HG02610 (cell line): ENCODE measurements at regions not wholly inside any gene's neighbourhood (a gene's known extent, or its start where the extent isn't known, plus 50 kb on each side); places are given as distances from the start of the nearest gene placed in this dataset.
"Not testable (repeated sequence)": the region's sequence is repeated elsewhere in the genome, so short reads cannot be mapped to it uniquely, and the experiment has no call there.

Source experiments
- ATAC-seq: cut with Tn5 transposase; IDR thresholded peaks from one replicate; pipeline ENCODE4 v1.9.1; 2021; ENCODE audit warnings: mild to moderate bottlenecking, moderate library complexity; ENCODE audit not compliant: unreplicated experiment

DNA sequence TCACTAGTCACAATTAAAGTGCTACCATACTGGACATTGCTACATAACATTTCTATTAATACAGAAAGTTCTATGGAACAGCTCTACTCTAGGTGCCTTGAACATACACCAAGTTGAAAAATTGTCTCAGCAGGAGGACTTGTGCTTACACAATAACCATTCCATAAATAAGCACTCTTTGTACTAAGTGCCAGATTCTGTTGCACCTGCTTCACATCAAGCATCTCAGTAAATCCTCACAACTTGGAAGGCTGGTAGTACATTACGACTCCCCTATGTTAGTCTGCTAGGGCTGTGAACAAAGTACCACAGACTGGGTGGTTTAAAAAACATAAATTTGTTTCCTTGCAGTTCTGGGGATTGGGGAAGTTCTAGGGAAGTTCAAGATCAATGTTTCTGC lies 296.9 kb upstream of the NCKAP5 start:
- ATAC-seq = no peak

DNA sequence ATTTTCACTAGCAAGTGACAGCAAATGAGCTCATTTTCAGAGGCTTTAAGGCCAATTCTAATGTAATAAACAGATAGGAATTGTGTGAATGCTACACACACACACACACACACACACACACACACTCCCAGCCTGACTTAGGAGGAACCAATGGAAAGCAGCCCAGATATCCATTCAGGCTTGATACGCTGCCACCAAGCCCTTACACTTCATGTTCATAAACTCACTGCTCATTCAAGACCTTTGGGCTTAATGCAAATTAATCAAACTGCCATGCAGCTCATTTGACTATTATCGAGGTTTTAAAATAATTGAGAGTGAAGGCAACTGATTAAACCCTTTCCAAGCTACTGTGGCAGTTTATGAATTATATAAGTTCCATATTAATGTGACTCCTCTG lies 298.9 kb upstream of the NCKAP5 start:
- no peak for ATAC-seq

DNA sequence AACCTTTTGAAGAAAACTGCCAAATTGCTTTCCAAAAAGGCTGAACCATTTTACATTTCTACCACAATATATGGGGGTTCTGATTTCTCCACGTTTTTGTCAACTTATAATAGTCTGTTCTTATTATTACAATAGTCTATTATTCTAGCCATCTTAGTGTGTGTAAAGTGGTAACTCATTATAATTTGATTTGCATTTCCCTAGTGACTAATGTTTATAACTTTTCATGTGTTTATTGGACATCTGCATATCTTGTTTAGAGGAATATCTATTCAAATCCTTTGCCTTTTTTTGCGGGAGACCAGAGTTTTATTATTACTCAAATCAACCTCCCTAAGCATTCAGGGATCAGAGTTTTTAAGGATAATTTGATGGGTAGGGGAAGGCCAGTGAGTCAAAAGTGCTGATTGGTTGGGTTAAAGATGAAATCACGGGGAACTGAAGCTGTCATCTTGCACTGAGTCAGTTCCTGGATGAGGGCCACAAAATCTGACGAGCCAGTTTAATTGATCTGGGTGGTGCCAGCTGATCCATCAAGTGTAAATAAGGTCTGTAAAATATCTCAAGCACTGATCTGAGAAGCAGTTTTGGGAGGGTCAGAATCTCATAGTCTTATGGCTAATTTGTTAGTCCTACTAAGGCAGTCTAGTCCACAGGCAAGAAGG lies 303.4 kb upstream of the NCKAP5 start:
- ATAC-seq = no peak

DNA sequence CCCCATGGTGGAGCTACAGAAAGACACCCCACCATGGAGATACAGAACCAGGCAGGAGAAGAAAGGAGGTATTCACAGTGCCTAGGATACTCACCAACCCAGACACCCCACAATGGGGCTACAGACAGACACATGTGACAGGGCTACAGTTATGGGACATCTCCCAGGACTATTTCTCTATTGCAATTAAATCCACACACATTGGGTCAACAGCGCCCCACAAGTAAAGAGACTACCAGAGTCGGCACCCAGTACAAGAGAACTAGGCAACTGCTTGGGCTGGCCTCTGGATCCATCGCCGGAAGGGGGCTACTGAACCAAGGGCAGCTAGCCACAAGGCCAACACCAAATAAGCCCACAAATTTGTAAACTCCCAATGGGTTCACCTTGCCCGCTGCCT lies 310.1 kb upstream of the NCKAP5 start:
- ATAC-seq = no peak

DNA sequence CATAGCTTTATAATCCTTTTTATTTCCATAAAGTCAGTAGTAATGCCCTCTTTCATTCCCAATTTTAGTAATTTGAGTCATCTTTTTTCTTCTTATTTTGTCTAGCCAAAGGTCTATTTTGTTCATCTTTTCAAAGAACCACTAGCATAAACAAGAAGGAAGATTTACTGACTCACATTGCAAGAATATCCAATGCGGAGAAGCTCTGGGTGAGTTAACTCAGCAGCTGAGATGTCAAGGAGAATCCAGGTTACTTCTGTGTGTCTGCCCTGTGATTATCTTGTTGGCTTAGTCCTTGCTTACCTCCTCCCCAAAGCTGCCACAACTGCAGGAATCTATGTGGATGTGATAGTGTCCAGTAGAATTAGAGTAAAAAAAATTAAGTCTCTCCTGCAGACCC lies 311.4 kb upstream of the NCKAP5 start:
- no peak for ATAC-seq

DNA sequence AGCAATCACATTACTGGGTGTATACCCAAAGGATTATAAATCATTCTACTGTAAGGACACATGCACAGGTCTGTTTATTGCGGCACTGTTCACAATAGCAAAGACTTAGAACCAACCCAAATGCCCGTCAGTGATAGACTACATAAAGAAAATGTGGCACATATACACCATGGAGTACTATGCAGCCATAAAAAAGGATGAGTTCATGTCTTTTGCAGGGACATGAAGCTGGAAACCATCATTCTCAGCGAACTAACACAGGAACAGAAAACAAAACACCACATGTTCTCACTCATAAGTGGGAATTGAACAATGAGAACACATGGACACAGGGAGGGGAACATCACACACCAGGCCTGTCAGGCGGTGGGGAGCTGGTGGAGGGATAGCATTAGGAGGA lies 313.9 kb upstream of the NCKAP5 start:
- ATAC-seq = not testable (repeated sequence)

DNA sequence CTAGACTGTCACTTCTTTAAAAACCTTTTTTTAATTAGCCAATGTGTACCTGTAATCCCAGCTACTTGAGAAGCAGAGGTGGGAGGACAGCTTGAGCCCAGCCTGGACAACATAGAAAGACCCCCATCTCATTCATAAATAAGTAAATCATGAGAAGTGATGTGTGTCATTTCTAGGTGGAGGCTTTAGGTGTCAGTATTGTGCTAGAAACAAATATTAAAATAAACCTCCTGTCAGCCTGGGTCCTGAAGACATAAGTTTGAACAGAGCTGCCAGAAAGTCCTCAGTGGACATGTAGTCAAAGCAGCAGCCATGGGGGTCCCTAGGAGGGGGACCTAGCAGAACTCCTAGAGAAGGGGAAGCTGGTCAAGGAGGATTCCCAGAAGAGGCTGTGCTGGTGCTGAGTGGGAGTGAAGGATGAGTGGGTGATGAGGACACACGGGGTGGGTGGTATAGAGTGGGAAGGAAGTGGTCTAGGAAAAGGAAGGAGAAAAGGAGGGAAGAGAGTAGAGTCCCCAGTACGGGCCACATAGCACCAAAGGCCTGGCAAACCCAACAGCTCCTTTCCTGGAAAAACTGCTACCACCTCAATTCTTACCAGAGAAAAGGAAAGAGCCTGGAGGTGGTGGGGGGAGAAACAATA lies 316.6 kb upstream of the NCKAP5 start:
- ATAC-seq = no peak

DNA sequence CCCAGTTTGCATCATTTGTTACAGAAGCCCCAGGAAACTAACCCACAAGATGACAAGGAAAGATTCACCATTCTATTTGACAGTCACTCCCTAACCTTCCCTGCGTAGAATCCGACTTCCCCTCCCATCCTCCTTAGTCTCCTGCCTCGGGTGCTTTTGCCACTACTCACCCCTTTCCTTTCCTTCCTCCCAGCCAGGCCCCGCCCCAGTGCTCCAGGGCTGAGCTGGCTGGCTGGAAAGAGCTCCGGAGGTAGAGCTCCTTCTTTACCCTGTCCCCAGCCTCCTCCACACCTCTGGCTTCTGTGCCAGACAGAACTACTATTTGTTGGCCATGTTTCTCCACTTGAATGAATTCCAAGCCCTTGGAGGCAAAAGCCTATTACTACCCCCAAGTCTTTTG lies 317.6 kb upstream of the NCKAP5 start:
- no peak for ATAC-seq

DNA sequence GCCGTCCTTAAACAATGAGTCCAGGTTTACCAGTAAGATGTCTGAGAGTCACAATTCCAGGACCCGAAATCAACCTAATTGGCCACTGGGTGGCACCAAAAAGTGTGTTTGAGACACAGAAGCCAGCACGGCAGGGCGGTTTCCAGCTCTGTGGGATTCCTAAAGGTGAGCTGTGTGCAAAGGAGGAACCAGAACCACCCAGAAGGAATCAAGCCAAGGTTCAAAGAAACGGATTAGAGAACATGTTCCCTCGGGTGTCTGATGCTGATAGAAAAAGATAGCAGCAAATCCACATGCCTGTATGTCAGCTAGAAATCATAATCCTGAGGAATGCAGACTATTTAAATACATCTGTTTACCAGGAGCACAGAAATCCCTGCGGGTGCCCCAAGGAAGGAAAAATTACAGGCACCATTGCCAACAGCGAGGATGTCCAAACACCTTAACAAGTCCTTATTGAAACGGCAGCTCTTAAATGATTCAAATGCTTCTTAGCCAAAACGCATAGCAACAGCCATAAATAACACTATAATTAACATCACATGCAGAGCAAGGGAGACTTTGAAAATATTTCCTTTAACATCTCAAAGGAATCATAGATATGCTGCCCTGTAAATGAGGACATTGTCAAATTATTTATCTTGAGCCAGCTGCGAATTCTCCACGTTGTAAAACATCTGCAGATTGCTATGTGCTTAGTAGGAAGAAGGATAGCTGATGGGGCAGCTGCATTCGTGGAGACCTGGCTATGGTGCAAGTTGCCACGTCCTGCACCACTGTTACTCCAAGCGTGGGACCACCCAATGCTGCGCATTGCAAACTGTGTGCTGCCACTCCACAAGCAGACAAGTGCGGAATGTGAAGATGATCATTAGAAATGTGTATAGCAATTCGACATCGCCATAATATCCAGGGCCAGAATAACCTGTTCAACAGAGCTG lies 318.7 kb upstream of the NCKAP5 start:
- peak; percentile 70 for ATAC-seq

DNA sequence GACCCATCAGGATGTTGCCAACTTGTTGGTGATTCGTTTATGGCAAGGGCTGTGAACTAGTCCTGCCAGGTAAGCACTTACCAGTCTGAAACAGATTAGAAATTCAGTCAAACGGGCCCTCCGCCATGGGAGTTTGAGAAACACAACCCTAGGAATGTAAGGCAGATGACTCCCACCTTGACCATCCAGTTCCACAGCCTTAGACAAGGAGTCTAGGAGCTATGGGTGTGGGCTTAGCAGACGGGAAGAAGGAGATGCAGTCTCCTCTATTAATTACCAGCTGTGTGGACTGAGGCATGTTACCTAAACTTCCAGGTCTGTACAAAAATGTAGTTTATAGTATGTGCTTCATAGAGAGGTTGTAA lies 319.4 kb upstream of the NCKAP5 start:
- ATAC-seq = no peak

DNA sequence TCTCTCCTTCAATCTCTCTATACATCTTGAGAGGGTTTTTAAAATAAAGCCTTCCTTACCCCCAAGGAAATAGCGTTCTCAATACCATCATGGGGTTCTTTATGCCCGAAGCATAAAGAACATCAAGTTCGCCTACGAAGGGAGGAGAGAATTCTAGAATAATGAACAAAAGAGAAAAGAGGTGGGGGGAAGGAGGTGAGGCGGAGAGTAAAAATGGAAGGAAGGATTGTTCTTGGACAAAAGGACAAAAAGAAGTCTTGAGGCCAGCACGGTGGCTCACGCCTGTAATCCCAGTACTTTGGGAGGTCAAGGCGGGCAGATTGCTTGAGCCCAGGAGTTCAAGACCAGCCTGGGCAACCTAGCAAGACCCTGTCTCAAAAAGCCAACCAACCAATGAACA lies 319.8 kb upstream of the NCKAP5 start:
- no peak for ATAC-seq

DNA sequence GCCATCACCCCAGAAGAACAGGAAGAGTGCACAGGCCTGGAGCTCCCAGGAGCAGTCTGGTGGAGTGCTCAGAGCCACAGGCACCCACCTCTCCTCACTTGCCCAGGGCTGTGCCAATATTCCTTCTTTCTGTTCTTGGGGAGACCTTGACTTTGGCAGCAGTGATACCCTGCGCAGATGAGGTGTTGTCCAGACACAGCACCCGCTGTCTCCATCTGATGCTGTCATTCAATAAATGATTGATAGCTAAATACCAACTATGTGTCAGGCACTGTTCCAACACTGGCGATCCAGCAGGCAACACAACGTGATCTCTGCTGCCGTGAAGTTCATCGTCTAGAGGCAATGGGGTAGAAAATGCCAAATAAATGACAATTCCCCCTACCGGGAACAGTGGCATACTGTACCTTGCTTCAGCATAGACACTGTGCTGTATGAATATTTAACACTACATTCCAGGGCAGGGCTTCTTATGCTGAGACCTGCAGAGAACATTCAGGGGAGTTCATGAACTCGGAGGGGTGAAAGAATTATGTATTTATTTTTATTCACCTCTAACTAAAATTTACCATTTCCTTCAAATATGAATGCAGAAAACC lies 320.5 kb upstream of the NCKAP5 start:
- no peak for ATAC-seq

DNA sequence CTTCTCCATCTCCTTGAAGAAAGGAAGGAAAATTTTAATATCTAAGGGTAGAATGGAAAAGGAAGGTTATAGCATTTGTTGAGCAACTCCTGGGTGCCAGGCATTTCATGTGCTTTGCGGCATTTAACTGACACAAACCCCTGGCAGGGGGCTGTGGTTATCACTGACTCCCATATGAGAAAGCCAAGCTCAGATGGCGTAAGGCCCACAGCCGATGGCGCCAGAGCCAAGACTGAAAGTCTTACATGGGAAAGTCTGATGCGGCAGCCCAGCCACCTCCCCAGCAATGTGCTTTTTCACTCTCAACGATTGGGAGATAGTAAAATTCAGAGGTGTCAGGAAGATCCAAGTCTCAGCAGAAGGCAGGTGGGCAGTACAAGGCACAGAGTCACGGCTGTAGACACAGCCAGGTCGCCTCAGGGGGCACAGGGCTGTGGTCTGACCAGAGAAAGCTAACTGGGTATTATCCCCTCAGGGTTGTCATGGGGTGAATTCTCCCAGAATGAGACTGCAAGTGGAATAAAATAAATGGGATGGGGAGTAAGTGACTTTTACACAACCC lies 324.2 kb upstream of the NCKAP5 start:
- no peak for ATAC-seq

DNA sequence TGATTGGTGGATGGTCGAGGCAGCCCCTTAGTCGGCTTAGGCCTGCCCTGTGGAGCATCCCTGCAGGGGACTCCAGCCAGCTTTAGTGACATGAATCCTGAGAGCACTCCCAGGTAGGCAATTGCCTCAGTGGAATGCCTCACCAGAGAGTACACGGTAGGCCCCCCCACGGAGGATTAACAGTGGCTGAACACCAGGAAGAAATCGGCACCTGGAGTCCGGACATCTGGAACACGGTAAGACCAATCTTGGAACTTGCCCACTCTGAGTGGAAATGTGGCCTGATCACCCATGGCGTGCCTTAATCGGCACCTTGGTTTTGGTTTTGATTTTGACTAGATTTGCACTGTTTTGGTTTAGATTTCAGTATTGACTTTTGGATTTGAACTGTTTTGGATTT lies 326.2 kb upstream of the NCKAP5 start:
- ATAC-seq = no peak

DNA sequence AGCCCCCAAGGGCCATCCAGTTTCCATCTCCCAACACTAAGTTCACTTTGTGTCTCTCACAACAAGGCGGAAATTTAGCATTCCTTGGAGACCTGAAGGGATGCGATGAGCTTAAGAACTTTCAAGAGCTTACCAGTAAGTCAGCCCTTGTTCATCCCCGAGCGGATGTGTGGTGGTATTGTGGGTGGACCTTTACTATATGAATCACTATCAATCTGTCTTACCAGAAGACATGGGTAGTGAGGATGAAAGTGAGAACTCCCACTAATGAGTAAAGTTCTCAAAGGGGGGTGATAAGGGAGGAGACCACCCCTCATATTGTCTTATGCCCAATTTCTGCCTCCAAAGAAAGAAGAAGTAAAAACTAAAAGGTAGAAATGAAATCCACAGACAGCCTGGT lies 329.6 kb upstream of the NCKAP5 start:
- not testable (repeated sequence) for ATAC-seq

DNA sequence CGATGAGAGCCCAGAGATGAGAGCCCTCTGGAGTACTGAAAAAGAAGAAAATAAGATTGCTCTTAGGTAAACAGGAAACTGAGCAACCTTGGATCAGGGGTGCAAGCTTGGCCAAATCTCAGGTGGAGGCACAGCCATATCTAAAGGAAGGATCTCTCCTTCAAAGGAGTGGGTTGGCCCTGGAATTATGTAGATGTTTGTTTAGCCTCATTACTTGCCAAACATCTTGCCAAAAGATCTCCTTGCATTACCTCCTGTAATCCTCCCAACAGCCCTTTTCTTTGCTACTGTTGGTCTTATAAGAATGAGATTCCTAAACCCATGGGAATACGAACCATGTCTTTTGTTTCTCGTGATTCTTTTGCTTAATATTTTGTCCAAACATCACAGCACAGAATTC lies 332.6 kb upstream of the NCKAP5 start:
- ATAC-seq = no peak

DNA sequence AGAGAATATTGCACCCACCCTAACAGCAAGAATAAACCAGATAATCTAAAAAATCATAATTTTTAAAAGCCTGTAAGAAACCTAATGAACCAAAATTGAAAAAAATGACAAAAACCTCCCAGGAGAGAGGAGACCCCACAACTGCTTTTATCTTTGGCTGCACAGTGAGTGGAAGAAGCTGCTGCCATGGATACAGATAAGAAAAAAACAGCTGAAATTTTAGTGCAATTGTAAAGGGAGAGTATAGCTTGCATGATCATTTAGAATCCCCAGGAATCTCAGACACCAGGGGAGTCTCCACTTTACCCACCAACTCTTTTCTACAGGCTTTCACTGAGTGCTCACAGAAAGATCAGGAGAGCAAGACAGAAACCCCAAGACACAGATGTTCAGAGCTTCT lies 338.1 kb upstream of the NCKAP5 start:
- ATAC-seq = no peak

DNA sequence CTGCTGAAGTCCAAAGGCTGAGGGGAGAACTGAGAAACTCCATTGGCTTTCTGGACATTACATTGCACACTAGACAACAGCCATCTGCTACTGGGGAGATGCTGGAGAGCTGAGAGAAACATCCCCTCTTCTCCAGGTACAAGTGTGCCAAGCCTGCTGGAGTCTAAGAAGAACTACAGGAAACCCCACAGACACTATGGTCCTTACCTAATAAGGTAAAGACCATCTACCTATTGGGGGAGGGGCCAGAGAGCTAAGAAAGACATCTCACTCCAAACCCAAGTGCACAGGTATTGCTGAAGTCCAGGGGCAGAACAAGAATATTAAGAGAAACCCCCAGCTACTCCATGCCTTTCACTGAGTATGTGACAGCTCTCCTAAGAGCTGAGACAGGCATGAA lies 338.7 kb upstream of the NCKAP5 start:
- ATAC-seq = no peak

DNA sequence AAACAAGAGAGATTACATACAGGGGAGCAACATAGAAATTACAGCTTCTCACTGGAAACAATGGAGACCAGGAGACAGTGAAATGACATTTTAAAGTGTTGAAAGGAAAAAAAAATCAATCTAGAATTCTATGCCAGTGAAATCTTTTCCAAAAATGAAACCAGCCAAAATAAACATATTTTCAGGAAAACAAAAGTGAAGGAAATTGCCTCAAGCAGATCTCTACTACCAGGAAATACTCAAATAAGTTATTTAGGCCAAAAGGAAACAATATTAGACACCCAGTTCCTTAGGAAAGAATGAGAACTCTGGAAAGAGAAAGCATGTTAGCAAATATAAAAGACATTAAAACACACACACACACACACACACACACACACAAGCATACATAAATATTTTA lies 339.9 kb upstream of the NCKAP5 start:
- no peak for ATAC-seq

DNA sequence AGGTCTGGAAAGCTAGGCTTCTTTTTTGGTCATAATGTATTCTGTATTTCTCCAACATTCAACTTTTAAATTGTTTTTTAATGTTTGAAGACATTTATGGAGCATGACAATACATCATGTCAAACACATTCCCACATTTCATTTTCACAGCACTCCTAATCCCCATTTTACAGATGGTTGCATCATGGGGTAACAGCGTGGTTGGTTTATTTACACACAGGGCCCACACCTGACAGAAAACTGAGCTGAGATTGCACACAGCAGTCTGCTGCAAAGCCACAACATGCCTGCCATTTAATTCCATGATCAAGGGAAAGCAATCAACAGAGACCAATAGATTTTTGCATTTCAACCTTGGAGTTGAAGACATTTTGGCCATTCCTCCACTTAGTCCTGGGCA lies 335.7 kb upstream of the MGAT5 start:
- no peak for ATAC-seq

DNA sequence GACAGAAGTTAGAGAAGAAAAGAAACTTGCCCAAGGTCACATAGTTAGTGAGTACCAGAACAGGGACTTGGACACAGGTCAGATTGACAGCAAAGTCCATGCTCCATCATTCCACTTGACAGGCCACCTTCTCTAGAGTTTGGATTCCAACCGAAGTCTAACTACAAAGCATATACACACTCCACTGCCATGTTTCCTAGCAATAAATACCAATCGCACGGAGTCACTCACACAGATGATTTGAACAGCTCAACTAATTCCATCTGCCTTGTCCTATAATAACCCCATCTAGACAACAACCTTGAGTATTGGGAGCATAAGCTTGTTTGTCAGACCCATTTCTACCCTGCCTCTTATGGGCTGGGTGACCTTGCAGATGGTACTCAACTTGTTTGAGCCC lies 334.6 kb upstream of the MGAT5 start:
- no peak for ATAC-seq
